H1 (cell line): ENCODE measurements at regions not wholly inside any gene's neighbourhood (a gene's known extent, or its start where the extent isn't known, plus 50 kb on each side); places are given as distances from the start of the nearest gene placed in this dataset.

Source experiments
- CTCF ChIA-PET: fragments of 300-600 bp; sonication (Branson Sonifier 250); formaldehyde crosslinking; loops from one replicate; lab custom pipeline; 2021; ENCODE audit not compliant: partially characterized antibody; lab: Charles Lee
- POLR2A ChIA-PET: fragments of 300-600 bp; sonication (Branson Sonifier 250); formaldehyde crosslinking; loops from one replicate; lab custom pipeline; 2021; ENCODE audit warnings: inconsistent platforms; ENCODE audit not compliant: partially characterized antibody; lab: Charles Lee
- DNase-seq, 2 experiments: peaks; one replicate each; pipeline versions ENCODE4 v3.0.0 to v3.0.0-alpha.2; 2010 to 2022; ENCODE audit warnings: low spot score in 2 of 2, low read depth in 1 of 2, mixed read lengths in 1 of 2
- FAIRE-seq: peaks from 2 replicates; lab custom pipeline; 2011; peaks lifted over from hg19 to GRCh38; lab: Jason Lieb, UNC
- H2AFZ ChIP-seq: 2 replicates; pipeline ENCODE4 v1.8.1; 2012; ENCODE audit warnings: low read length, inconsistent platforms
- H2AK5ac ChIP-seq: 2 replicates; pipeline ENCODE4 v1.6.1; 2013; ENCODE audit warnings: low read depth, low read length
- H2BK120ac ChIP-seq: replicated peaks from 2 replicates; pipeline ENCODE3; 2013; ENCODE audit warnings: low read depth, low read length, inconsistent platforms
- H2BK12ac ChIP-seq: 2 replicates; pipeline ENCODE4 v1.6.1; 2013; ENCODE audit warnings: low read depth, low read length
- H2BK15ac ChIP-seq: 2 replicates; pipeline ENCODE4 v1.6.1; 2013; ENCODE audit warnings: low read length
- H2BK20ac ChIP-seq: 2 replicates; pipeline ENCODE4 v1.6.1; 2013; ENCODE audit warnings: low read length
- H2BK5ac ChIP-seq: 2 replicates; pipeline ENCODE4 v1.6.1; 2013; ENCODE audit warnings: low read depth, low read length
- H3K14ac ChIP-seq: 2 replicates; pipeline ENCODE4 v1.6.1; 2013; ENCODE audit warnings: inconsistent platforms; ENCODE audit not compliant: insufficient read length
- H3K18ac ChIP-seq: 2 replicates; pipeline ENCODE4 v1.6.1; 2013; ENCODE audit warnings: low read length; ENCODE audit errors: extremely low read depth
- H3K23ac ChIP-seq: 2 replicates; pipeline ENCODE4 v1.6.1; 2013; ENCODE audit warnings: inconsistent platforms; ENCODE audit not compliant: insufficient read length
- H3K23me2 ChIP-seq: 2 replicates; pipeline ENCODE4 v1.6.1; 2013; ENCODE audit warnings: low read depth, low read length
- H3K27ac ChIP-seq: 2 replicates; pipeline ENCODE4 v1.6.1; 2011; ENCODE audit warnings: low read depth, low read length, inconsistent platforms
- H3K27me3 ChIP-seq, 4 experiments: replicated peaks in 1 of 4; 1 replicate in 1 of 4; 2 replicates in 3 of 4; pipeline versions ENCODE4 v1.6.1 to v1.8.1; 2011 to 2013; ENCODE audit warnings: low read length in 3 of 4, mild to moderate bottlenecking in 3 of 4, inconsistent platforms in 2 of 4, mixed read lengths in 2 of 4, moderate library complexity in 1 of 4; ENCODE audit not compliant: control insufficient read depth in 3 of 4, insufficient read depth in 3 of 4; ENCODE audit errors: extremely low read depth in 1 of 4
- H3K36me3 ChIP-seq, 4 experiments: 2 replicates each; pipeline versions ENCODE4 v1.6.1 to v1.8.1; 2011 to 2013; ENCODE audit warnings: mild to moderate bottlenecking in 4 of 4, low read length in 3 of 4, moderate library complexity in 2 of 4, control low read depth in 1 of 4, inconsistent platforms in 1 of 4; ENCODE audit not compliant: insufficient read depth in 4 of 4, control insufficient read depth in 2 of 4
- H3K4ac ChIP-seq: replicated peaks from 2 replicates; pipeline ENCODE3; 2013; ENCODE audit warnings: low read length, low read depth, mixed read lengths, inconsistent platforms; ENCODE audit not compliant: insufficient read length
- H3K4me1 ChIP-seq, 4 experiments: replicated peaks in 1 of 4; 1 replicate in 1 of 4; 2 replicates in 3 of 4; pipeline versions ENCODE4 v1.6.1 to v1.8.1; 2011 to 2013; ENCODE audit warnings: low read length in 3 of 4, inconsistent platforms in 2 of 4, mixed read lengths in 1 of 4; ENCODE audit not compliant: insufficient read depth in 4 of 4, control insufficient read depth in 3 of 4
- H3K4me2 ChIP-seq, 2 experiments: 2 replicates each; pipeline versions ENCODE4 v1.6.1 to v1.8.1; 2011 to 2013; ENCODE audit warnings: low read depth in 2 of 2, low read length in 2 of 2, control low read depth in 1 of 2, inconsistent platforms in 1 of 2, mild to moderate bottlenecking in 1 of 2; ENCODE audit not compliant: insufficient read depth in 1 of 2
- H3K4me3 ChIP-seq, 4 experiments: fragments of 200-600, 300-600 bp in 1 of 4; sonication (generic), shearing (Covaris generic), sonication (Bioruptor Twin) in 1 of 4; 2 replicates each; pipeline versions ENCODE4 v1.5.1 to v1.8.1; 2011 to 2016; ENCODE audit warnings: low read length in 4 of 4, low read depth in 3 of 4, control low read depth in 2 of 4, inconsistent platforms in 2 of 4, mild to moderate bottlenecking in 2 of 4, mixed read lengths in 1 of 4, moderate library complexity in 1 of 4; ENCODE audit not compliant: insufficient read depth in 2 of 4; ENCODE audit errors: extremely low read depth in 1 of 4
- H3K56ac ChIP-seq: replicated peaks from 2 replicates; pipeline ENCODE3; 2013; ENCODE audit warnings: low read depth, mild to moderate bottlenecking, mixed read lengths, low read length, inconsistent platforms; ENCODE audit not compliant: insufficient read length
- H3K79me1 ChIP-seq: 2 replicates; pipeline ENCODE4 v1.6.1; 2013; ENCODE audit warnings: low read depth, low read length, control low read depth
- H3K79me2 ChIP-seq, 2 experiments: 2 replicates each; pipeline versions ENCODE4 v1.6.1 to v1.8.1; 2012 to 2013; ENCODE audit warnings: low read length in 2 of 2, mild to moderate bottlenecking in 2 of 2, inconsistent platforms in 1 of 2; ENCODE audit not compliant: insufficient read depth in 2 of 2, control insufficient read depth in 1 of 2
- H3K9ac ChIP-seq, 4 experiments: replicated peaks in 1 of 4; 1 replicate in 1 of 4; 2 replicates in 3 of 4; pipeline versions ENCODE4 v1.6.1 to v1.8.1; 2011 to 2013; ENCODE audit warnings: low read depth in 3 of 4, low read length in 3 of 4, control low read depth in 2 of 4, mild to moderate bottlenecking in 2 of 4, moderate library complexity in 2 of 4, inconsistent platforms in 1 of 4; ENCODE audit errors: extremely low read depth in 1 of 4
- H3K9me3 ChIP-seq, 2 experiments: 2 replicates each; pipeline versions ENCODE4 v1.6.1 to v1.8.1; 2012 to 2013; ENCODE audit warnings: mild to moderate bottlenecking in 2 of 2, moderate library complexity in 2 of 2, control low read depth in 1 of 2, inconsistent platforms in 1 of 2, low read depth in 1 of 2, low read length in 1 of 2, mixed read lengths in 1 of 2; ENCODE audit not compliant: insufficient read depth in 2 of 2
- H4K20me1 ChIP-seq, 2 experiments: replicated peaks in 1 of 2; 2 replicates each; pipeline versions ENCODE3 to v1.8.1; 2011 to 2013; ENCODE audit warnings: inconsistent platforms in 2 of 2, low read length in 2 of 2, mild to moderate bottlenecking in 1 of 2; ENCODE audit not compliant: insufficient read depth in 2 of 2, control insufficient read depth in 1 of 2
- H4K5ac ChIP-seq: 2 replicates; pipeline ENCODE4 v1.6.1; 2013; ENCODE audit warnings: low read length, low read depth, mixed read lengths, inconsistent platforms; ENCODE audit not compliant: insufficient read length
- H4K8ac ChIP-seq: 2 replicates; pipeline ENCODE4 v1.8.0; 2013; ENCODE audit warnings: mild to moderate bottlenecking, moderate library complexity, low read length, inconsistent platforms; ENCODE audit not compliant: insufficient read depth; ENCODE audit errors: extremely low read depth
- H4K91ac ChIP-seq: replicated peaks from 2 replicates; pipeline ENCODE3; 2013; ENCODE audit warnings: low read length, mixed read lengths, inconsistent platforms; ENCODE audit not compliant: insufficient read length
- TBP ChIP-seq: IDR thresholded peaks from 2 replicates; pipeline ENCODE4 v1.6.1; 2011; ENCODE audit warnings: low read depth, low read length, improper control_type of control experiment
- WGBS, 2 experiments: shearing (Covaris generic) in 1 of 2; methylation state at CpG; one replicate each; pipeline versions ENCODE4 v1.1.6 to v1.1.7; 2013 to 2015; ENCODE audit warnings: low lambda C conversion rate in 2 of 2, mixed read lengths in 2 of 2, inconsistent platforms in 1 of 2, low coverage in 1 of 2, missing lambda C conversion rate in 1 of 2; ENCODE audit not compliant: insufficient replicate concordance in 2 of 2, insufficient coverage in 1 of 2, insufficient read length in 1 of 2; ENCODE audit errors: extremely low coverage in 1 of 2, missing lambda C conversion rate in 1 of 2; 5-methylcytosine and 5-hydroxymethylcytosine counted together
- TF ChIP-seq, protein P1 (sequence below): IDR thresholded peaks from 2 replicates; pipeline ENCODE4 v1.6.1; 2012; ENCODE audit warnings: inconsistent platforms

- no peak for FAIRE-seq
- Histone ChIP-seq H4K5ac (no peak overlapping the region), H3K79me1 (no peaks in the 10 kb centered on the region), H4K20me1 (no peaks in the 10 kb centered on the region), H3K36me3 (no peaks in the 10 kb centered on the region), H2BK12ac (no peak overlapping the region), H3K27me3 (no peaks in the 10 kb centered on the region), H3K9me3 (peaks cover 10 to 15% of the 10 kb centered on the region in 2 experiments), H3K27ac (no peak overlapping the region), H3K4me2 (no peak overlapping the region), H3K18ac (no peak overlapping the region), H3K4ac (no peak overlapping the region), H2BK15ac (no peak overlapping the region), H2AFZ (no peak overlapping the region), H3K9ac (no peak overlapping the region), H2AK5ac (no peak overlapping the region), H3K23ac (no peak overlapping the region), H3K4me1 (peaks cover 0 to 3% (median under 1%) of the 10 kb centered on the region in 4 experiments; a peak in 1 of 7 replicates), H3K14ac (no peak overlapping the region), H3K4me3 (no peak overlapping the region), H4K8ac (no peak overlapping the region), H2BK20ac (no peak overlapping the region), H4K91ac (no peak overlapping the region), H2BK120ac (no peak overlapping the region), H3K23me2 (no peaks in the 10 kb centered on the region), H3K79me2 (no peaks in the 10 kb centered on the region), H3K56ac (no peak overlapping the region), H2BK5ac (no peak overlapping the region)
- ChIA-PET POLR2A (no interaction called here), CTCF (no interaction called here)
- WGBS, 2 experiments, result 100% methylated on average over 1 of the region's 1 CpG; no CpG with 5 or more reads in 1 of the 2 experiments
- TF ChIP-seq, protein P1, sequence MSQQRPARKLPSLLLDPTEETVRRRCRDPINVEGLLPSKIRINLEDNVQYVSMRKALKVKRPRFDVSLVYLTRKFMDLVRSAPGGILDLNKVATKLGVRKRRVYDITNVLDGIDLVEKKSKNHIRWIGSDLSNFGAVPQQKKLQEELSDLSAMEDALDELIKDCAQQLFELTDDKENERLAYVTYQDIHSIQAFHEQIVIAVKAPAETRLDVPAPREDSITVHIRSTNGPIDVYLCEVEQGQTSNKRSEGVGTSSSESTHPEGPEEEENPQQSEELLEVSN, result no peak
- TF ChIP-seq TBP, result no peak
- DNase-seq, result no peak
These were observed 477.9 kb upstream of the HTR2A start for GRCh38 chr13:47374741-47375140.
